IMR-90 (cell line): ENCODE measurements at regions not wholly inside any gene's neighbourhood (a gene's known extent, or its start where the extent isn't known, plus 50 kb on each side); places are given as distances from the start of the nearest gene placed in this dataset.

Source experiments
- ATAC-seq: fragments of 200-7000 bp; cut with Tn5 transposase; 2 replicates; pipeline ENCODE4 v1.9.1; 2020; ENCODE audit warnings: low read depth, mild to moderate bottlenecking, moderate library complexity
- BruUV-seq: library from RNA; stranded (reverse); fragments of 400-500 nt; replicated peaks from 2 replicates; lab custom pipeline; 2021; lab: Mats Ljungman, UMichigan
- CTCF ChIA-PET: fragments of 300-600 bp; formaldehyde crosslinking; extraction: SDS; loops from one replicate; lab custom pipeline; 2021; ENCODE audit warnings: antibody characterized with exemption; lab: Yijun Ruan, JAX
- POLR2A ChIA-PET: fragments of 300-600 bp; sonication (Branson Sonifier 250); formaldehyde crosslinking; loops from one replicate; lab custom pipeline; 2022; ENCODE audit warnings: antibody characterized with exemption; ENCODE audit not compliant: unreplicated experiment; lab: Charles Lee
- DNase-seq: peaks from one replicate; pipeline ENCODE4 v3.0.0; 2013
- H2AFZ ChIP-seq: replicated peaks from 2 replicates; pipeline ENCODE3; 2013; ENCODE audit warnings: low read length, mild to moderate bottlenecking; ENCODE audit not compliant: poor library complexity
- H2AK5ac ChIP-seq: 2 replicates; pipeline ENCODE4 v1.6.1; 2013; ENCODE audit warnings: low read depth, low read length, inconsistent platforms
- H2AK9ac ChIP-seq: replicated peaks from 2 replicates; pipeline ENCODE3; 2013; ENCODE audit warnings: mild to moderate bottlenecking, low read depth, low read length, moderate library complexity; ENCODE audit not compliant: poor library complexity
- H2BK120ac ChIP-seq: 2 replicates; pipeline ENCODE4 v1.6.1; 2013; ENCODE audit warnings: low read depth, low read length, inconsistent platforms
- H2BK15ac ChIP-seq: 3 replicates; pipeline ENCODE4 v1.6.1; 2013; ENCODE audit warnings: low read depth, low read length, inconsistent platforms
- H2BK20ac ChIP-seq: 2 replicates; pipeline ENCODE4 v1.6.1; 2013; ENCODE audit warnings: low read depth, mild to moderate bottlenecking, inconsistent platforms, low read length, moderate library complexity
- H2BK5ac ChIP-seq: 2 replicates; pipeline ENCODE4 v1.6.1; 2013; ENCODE audit warnings: mild to moderate bottlenecking, low read depth, low read length, inconsistent platforms; ENCODE audit not compliant: poor library complexity, severe bottlenecking
- H3K14ac ChIP-seq: replicated peaks from 2 replicates; pipeline ENCODE4 v1.6.1; 2013; ENCODE audit warnings: low read depth, low read length, inconsistent platforms
- H3K18ac ChIP-seq: 2 replicates; pipeline ENCODE4 v1.6.1; 2013; ENCODE audit warnings: low read depth, low read length, control low read depth
- H3K23ac ChIP-seq: 2 replicates; pipeline ENCODE4 v1.6.1; 2013; ENCODE audit warnings: low read depth, low read length, inconsistent platforms
- H3K27ac ChIP-seq: 2 replicates; pipeline ENCODE4 v1.5.1; 2013; ENCODE audit warnings: mild to moderate bottlenecking, control low read depth, low read length; ENCODE audit not compliant: insufficient read depth
- H3K27me3 ChIP-seq: 2 replicates; pipeline ENCODE4 v1.6.1; 2013; ENCODE audit warnings: low read length; ENCODE audit not compliant: control insufficient read depth, insufficient read depth
- H3K36me3 ChIP-seq: 2 replicates; pipeline ENCODE4 v1.6.1; 2013; ENCODE audit warnings: low read length, mixed read lengths; ENCODE audit not compliant: control insufficient read depth, insufficient read depth
- H3K4ac ChIP-seq: 2 replicates; pipeline ENCODE4 v1.6.1; 2013; ENCODE audit warnings: low read depth, low read length, inconsistent platforms
- H3K4me1 ChIP-seq: 2 replicates; pipeline ENCODE4 v1.6.1; 2013; ENCODE audit warnings: low read length, mixed read lengths; ENCODE audit not compliant: control insufficient read depth, insufficient read depth
- H3K4me2 ChIP-seq: 2 replicates; pipeline ENCODE4 v1.6.1; 2013; ENCODE audit warnings: low read depth, mild to moderate bottlenecking, control low read depth, low read length, moderate library complexity
- H3K4me3 ChIP-seq: 2 replicates; pipeline ENCODE4 v1.5.1; 2013; ENCODE audit warnings: low read depth, mild to moderate bottlenecking, control low read depth, low read length, moderate library complexity; ENCODE audit not compliant: insufficient read depth
- H3K56ac ChIP-seq: 2 replicates; pipeline ENCODE4 v1.6.1; 2013; ENCODE audit warnings: low read length, inconsistent platforms; ENCODE audit not compliant: insufficient read depth; ENCODE audit errors: extremely low read depth
- H3K79me1 ChIP-seq, 2 experiments: 2 replicates each; pipeline ENCODE4 v1.6.1; 2013; ENCODE audit warnings: low read length in 2 of 2, inconsistent platforms in 1 of 2, low read depth in 1 of 2
- H3K9ac ChIP-seq: 2 replicates; pipeline ENCODE4 v1.6.1; 2013; ENCODE audit warnings: low read depth, low read length, control low read depth
- H3K9me1 ChIP-seq: 2 replicates; pipeline ENCODE4 v1.6.1; 2013; ENCODE audit warnings: low read length, inconsistent platforms; ENCODE audit not compliant: insufficient read depth
- H3K9me3 ChIP-seq: 2 replicates; pipeline ENCODE4 v1.6.1; 2013; ENCODE audit warnings: low read length; ENCODE audit not compliant: control insufficient read depth, insufficient read depth
- H4K20me1 ChIP-seq: 2 replicates; pipeline ENCODE4 v1.6.1; 2013; ENCODE audit warnings: low read length, inconsistent platforms; ENCODE audit not compliant: insufficient read depth
- H4K5ac ChIP-seq: 2 replicates; pipeline ENCODE4 v1.6.1; 2013; ENCODE audit warnings: mild to moderate bottlenecking, low read depth, low read length, control low read depth
- H4K8ac ChIP-seq, 2 experiments: 2 replicates each; pipeline ENCODE4 v1.6.1; 2013; ENCODE audit warnings: low read depth in 2 of 2, low read length in 2 of 2, control low read depth in 1 of 2, inconsistent platforms in 1 of 2
- H4K91ac ChIP-seq: 2 replicates; pipeline ENCODE4 v1.6.1; 2013; ENCODE audit warnings: low read depth, low read length, inconsistent platforms; ENCODE audit not compliant: insufficient read depth
- BHLHE40 ChIP-seq: fragments of 150-350 bp; IDR thresholded peaks from 2 replicates; pipeline ENCODE4 v1.6.1; 2016; ENCODE audit warnings: mild to moderate bottlenecking, low read depth, low read length
- CEBPB ChIP-seq: IDR thresholded peaks from 2 replicates; pipeline ENCODE4 v1.6.1; 2012; ENCODE audit warnings: low read depth, low read length, improper control_type of control experiment
- CHD1 ChIP-seq: IDR thresholded peaks from 2 replicates; pipeline ENCODE4 v1.6.1; 2012; ENCODE audit warnings: low read depth, low read length, improper control_type of control experiment
- FOS ChIP-seq: fragments of 150-350 bp; IDR thresholded peaks from 2 replicates; pipeline ENCODE4 v1.6.1; 2016; ENCODE audit warnings: low read depth, low read length
- MAFK ChIP-seq: IDR thresholded peaks from 2 replicates; pipeline ENCODE4 v1.6.1; 2012; ENCODE audit warnings: low read depth, low read length, improper control_type of control experiment
- MAZ ChIP-seq: IDR thresholded peaks from 2 replicates; pipeline ENCODE4 v1.6.1; 2012; ENCODE audit warnings: low read depth, mild to moderate bottlenecking, low read length, improper control_type of control experiment, moderate library complexity, borderline replicate concordance
- MXI1 ChIP-seq: IDR thresholded peaks from 2 replicates; pipeline ENCODE4 v1.6.1; 2012; ENCODE audit warnings: low read depth, mild to moderate bottlenecking, low read length, moderate library complexity, borderline replicate concordance
- NFE2L2 ChIP-seq: fragments of 150-350 bp; IDR thresholded peaks from 2 replicates; pipeline ENCODE4 v1.6.1; 2016; ENCODE audit warnings: low read depth, mild to moderate bottlenecking, low read length
- POLR2A ChIP-seq: IDR thresholded peaks from 2 replicates; pipeline ENCODE4 v1.6.1; 2012; ENCODE audit warnings: mild to moderate bottlenecking, low read depth, low read length
- RAD21 ChIP-seq: IDR thresholded peaks from 2 replicates; pipeline ENCODE4 v1.6.1; 2012; ENCODE audit warnings: low read length, improper control_type of control experiment
- RCOR1 ChIP-seq: IDR thresholded peaks from 2 replicates; pipeline ENCODE4 v1.6.1; 2012; ENCODE audit warnings: mild to moderate bottlenecking, low read length, improper control_type of control experiment; ENCODE audit not compliant: insufficient replicate concordance
- RFX5 ChIP-seq: IDR thresholded peaks from 2 replicates; pipeline ENCODE4 v1.8.0; 2012; ENCODE audit warnings: low read depth, mild to moderate bottlenecking, low read length, moderate library complexity
- SMC3 ChIP-seq: fragments of 150-350 bp; IDR thresholded peaks from 2 replicates; pipeline ENCODE4 v1.6.1; 2016; ENCODE audit warnings: low read depth, mild to moderate bottlenecking, antibody characterized with exemption, low read length, moderate library complexity
- dilution Hi-C: fragments of 300-500 bp; cut with HindIII; formaldehyde crosslinking; loops from one replicate; pipeline ENCODE4 v1.14.3; 2018; ENCODE audit warnings: low sequenced_read_pairs; ENCODE audit not compliant: unreplicated experiment
- in situ Hi-C: fragments of 300-500 bp; cut with MboI; formaldehyde crosslinking; loops from 3 replicates; pipeline ENCODE4 v1.14.3; 2019; ENCODE audit warnings: low sequenced_read_pairs, inconsistent platforms, mixed read lengths
- intact Hi-C: fragments of 100-400 bp; cut with micrococcal nuclease; formaldehyde crosslinking; loops from 2 replicates; pipeline ENCODE4 v1.10.0; 2022
- TF ChIP-seq, protein P1 (sequence below): conservative IDR thresholded peaks from 2 replicates; pipeline ENCODE4 v1.5.1; 2012; ENCODE audit warnings: mild to moderate bottlenecking, low read depth, low read length, improper control_type of control experiment
- TF ChIP-seq, protein P2 (sequence below): fragments of 150-350 bp; IDR thresholded peaks from 2 replicates; pipeline ENCODE4 v1.6.1; 2016; ENCODE audit warnings: low read depth, mild to moderate bottlenecking, low read length, moderate library complexity, borderline replicate concordance
- TF ChIP-seq, protein P3 (sequence below): fragments of 150-350 bp; IDR thresholded peaks from 2 replicates; pipeline ENCODE4 v1.6.1; 2017; ENCODE audit warnings: mild to moderate bottlenecking, antibody characterized with exemption, low read length, low read depth

DNA sequence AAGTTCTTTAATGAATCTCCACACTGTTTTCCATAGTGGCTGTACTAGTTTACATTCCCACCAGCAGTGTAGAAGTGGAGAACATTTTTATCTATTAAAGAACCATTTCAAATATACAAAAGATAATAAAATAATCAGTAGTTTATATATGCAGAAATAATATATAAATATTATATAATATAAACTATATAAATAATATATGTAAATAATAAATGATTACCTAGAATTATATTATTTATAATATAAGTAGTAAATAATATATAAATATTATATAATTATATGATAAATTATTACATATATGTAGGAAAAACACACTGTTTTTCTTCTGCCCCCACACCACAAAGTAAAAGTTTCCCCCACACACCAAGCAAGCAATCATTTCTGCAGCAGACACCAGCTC is 83.5 kb upstream of the NEUROD6 start:
- H4K8ac ChIP-seq, result no peak overlapping the region
- no peaks in the 10 kb centered on the region for H3K9me3 ChIP-seq
- CTCF ChIA-PET, result no interaction called here
- no peak overlapping the region for H3K14ac ChIP-seq
- no peak overlapping the region for H2AK5ac ChIP-seq
- TF ChIP-seq SMC3, result no peak
- TF ChIP-seq, protein P1, sequence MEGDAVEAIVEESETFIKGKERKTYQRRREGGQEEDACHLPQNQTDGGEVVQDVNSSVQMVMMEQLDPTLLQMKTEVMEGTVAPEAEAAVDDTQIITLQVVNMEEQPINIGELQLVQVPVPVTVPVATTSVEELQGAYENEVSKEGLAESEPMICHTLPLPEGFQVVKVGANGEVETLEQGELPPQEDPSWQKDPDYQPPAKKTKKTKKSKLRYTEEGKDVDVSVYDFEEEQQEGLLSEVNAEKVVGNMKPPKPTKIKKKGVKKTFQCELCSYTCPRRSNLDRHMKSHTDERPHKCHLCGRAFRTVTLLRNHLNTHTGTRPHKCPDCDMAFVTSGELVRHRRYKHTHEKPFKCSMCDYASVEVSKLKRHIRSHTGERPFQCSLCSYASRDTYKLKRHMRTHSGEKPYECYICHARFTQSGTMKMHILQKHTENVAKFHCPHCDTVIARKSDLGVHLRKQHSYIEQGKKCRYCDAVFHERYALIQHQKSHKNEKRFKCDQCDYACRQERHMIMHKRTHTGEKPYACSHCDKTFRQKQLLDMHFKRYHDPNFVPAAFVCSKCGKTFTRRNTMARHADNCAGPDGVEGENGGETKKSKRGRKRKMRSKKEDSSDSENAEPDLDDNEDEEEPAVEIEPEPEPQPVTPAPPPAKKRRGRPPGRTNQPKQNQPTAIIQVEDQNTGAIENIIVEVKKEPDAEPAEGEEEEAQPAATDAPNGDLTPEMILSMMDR, result no peak
- no peak for TF ChIP-seq CHD1
- TF ChIP-seq, protein P2, sequence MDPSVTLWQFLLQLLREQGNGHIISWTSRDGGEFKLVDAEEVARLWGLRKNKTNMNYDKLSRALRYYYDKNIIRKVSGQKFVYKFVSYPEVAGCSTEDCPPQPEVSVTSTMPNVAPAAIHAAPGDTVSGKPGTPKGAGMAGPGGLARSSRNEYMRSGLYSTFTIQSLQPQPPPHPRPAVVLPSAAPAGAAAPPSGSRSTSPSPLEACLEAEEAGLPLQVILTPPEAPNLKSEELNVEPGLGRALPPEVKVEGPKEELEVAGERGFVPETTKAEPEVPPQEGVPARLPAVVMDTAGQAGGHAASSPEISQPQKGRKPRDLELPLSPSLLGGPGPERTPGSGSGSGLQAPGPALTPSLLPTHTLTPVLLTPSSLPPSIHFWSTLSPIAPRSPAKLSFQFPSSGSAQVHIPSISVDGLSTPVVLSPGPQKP, result no peak
- TF ChIP-seq BHLHE40, result no peak
- TF ChIP-seq CEBPB, result no peak
- TF ChIP-seq MAFK, result no peak
- no peak for TF ChIP-seq RAD21
- TF ChIP-seq MXI1, result no peak
- no peak for TF ChIP-seq POLR2A
- TF ChIP-seq RFX5, result no peak
- TF ChIP-seq, protein P3, sequence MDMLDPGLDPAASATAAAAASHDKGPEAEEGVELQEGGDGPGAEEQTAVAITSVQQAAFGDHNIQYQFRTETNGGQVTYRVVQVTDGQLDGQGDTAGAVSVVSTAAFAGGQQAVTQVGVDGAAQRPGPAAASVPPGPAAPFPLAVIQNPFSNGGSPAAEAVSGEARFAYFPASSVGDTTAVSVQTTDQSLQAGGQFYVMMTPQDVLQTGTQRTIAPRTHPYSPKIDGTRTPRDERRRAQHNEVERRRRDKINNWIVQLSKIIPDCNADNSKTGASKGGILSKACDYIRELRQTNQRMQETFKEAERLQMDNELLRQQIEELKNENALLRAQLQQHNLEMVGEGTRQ, result no peak
- no peak for TF ChIP-seq FOS
- TF ChIP-seq MAZ, result no peak
- TF ChIP-seq RCOR1, result no peak
- TF ChIP-seq NFE2L2, result no peak
- no peak overlapping the region for H3K27ac ChIP-seq
- in situ Hi-C loops (no loop called here), intact Hi-C loops (no loop called here), dilution Hi-C loops (no loop called here)
- H2BK5ac ChIP-seq, result no peak overlapping the region
- H2BK20ac ChIP-seq, result no peak overlapping the region
- H2BK15ac ChIP-seq, result no peak overlapping the region
- no peak overlapping the region for H3K18ac ChIP-seq
- H3K23ac ChIP-seq, result no peak overlapping the region
- ATAC-seq, result no peak
- no peaks in the 10 kb centered on the region for H3K79me1 ChIP-seq
- no peak overlapping the region for H2AFZ ChIP-seq
- no peak overlapping the region for H3K4ac ChIP-seq
- H3K9me1 ChIP-seq, result no peaks in the 10 kb centered on the region; the same call in 1 of the 2 replicates
- H3K56ac ChIP-seq, result no peak overlapping the region
- H3K36me3 ChIP-seq, result no peaks in the 10 kb centered on the region
- no peak overlapping the region for H2AK9ac ChIP-seq
- no peak overlapping the region for H2BK120ac ChIP-seq
- no TSS peak for BruUV-seq
- POLR2A ChIA-PET, result no interaction called here
- no peak overlapping the region for H4K5ac ChIP-seq
- no peak for DNase-seq
- no peaks in the 10 kb centered on the region for H4K20me1 ChIP-seq
- no peak overlapping the region for H3K9ac ChIP-seq
- no peak overlapping the region for H3K4me2 ChIP-seq
- no peaks in the 10 kb centered on the region for H3K27me3 ChIP-seq
- no peak overlapping the region for H3K4me3 ChIP-seq
- no peak overlapping the region for H4K91ac ChIP-seq
- H3K4me1 ChIP-seq, result no peaks in the 10 kb centered on the region
